Right atrium auricular region (tissue), 2 donors: ENCODE measurements at regions not wholly inside any gene's neighbourhood (a gene's known extent, or its start where the extent isn't known, plus 50 kb on each side); places are given as distances from the start of the nearest gene placed in this dataset.

Experiments
- DNase-seq: peaks from one replicate; pipeline ENCODE4 v3.0.0-alpha.2; 2019; ENCODE audit warnings: low spot score
- H3K27ac ChIP-seq, 2 donors: fragments of 200-600 bp; sonication (generic); 1 replicate in 1 of 2; 2 replicates in 1 of 2; pipeline ENCODE4 v1.5.1; 2016 to 2019
- H3K27me3 ChIP-seq, 2 donors: fragments of 200-600 bp; sonication (generic); one replicate each; pipeline versions ENCODE4 v1.5.1 to v1.6.0; 2017 to 2019
- H3K36me3 ChIP-seq: fragments of 200-600 bp; sonication (generic); one replicate; pipeline ENCODE4 v1.5.1; 2016
- H3K4me1 ChIP-seq, 2 donors: fragments of 200-600 bp; sonication (generic); one replicate each; pipeline versions ENCODE4 v1.5.1 to v1.6.0; 2017 to 2019
- H3K4me3 ChIP-seq, 2 donors: fragments of 200-600 bp; sonication (generic); 1 replicate in 1 of 2; 2 replicates in 1 of 2; pipeline ENCODE4 v1.5.1; 2017 to 2019; ENCODE audit warnings: mild to moderate bottlenecking in 1 of 2, moderate library complexity in 1 of 2
- H3K9me3 ChIP-seq, 2 donors: fragments of 200-600 bp; sonication (generic); one replicate each; pipeline ENCODE4 v1.5.1; 2019
- CTCF ChIP-seq, 2 donors: fragments of 200-600 bp; sonication (generic); IDR thresholded peaks; one replicate each; pipeline ENCODE4 v1.5.1; 2019; ENCODE audit warnings: antibody characterized with exemption in 2 of 2

- DNase-seq: no peak
- no peak for TF ChIP-seq CTCF (IDR thresholded peaks at IDR 0.05)
- Histone ChIP-seq H3K9me3 (no peaks in the 10 kb centered on the region), H3K4me3 (no peak overlapping the region), H3K27ac (peak overlapping the region in 1 of 2 donors; percentile 67), H3K27me3 (no peaks in the 10 kb centered on the region), H3K36me3 (no peaks in the 10 kb centered on the region), H3K4me1 (peaks cover 0 to 32% of the 10 kb centered on the region in 2 donors)
Measured at GRCh38 chr4:119728692-119729593, 100.3 kb upstream of the PDE5A start.

GRCh38 chr4:119728185-119728584 lies 99.6 kb upstream of the PDE5A start:
- Histone ChIP-seq H3K27me3 (no peaks in the 10 kb centered on the region), H3K4me1 (peaks cover 0 to 32% of the 10 kb centered on the region in 2 donors), H3K9me3 (no peaks in the 10 kb centered on the region), H3K4me3 (no peak overlapping the region), H3K36me3 (no peaks in the 10 kb centered on the region), H3K27ac (no peak overlapping the region)
- no peak for TF ChIP-seq CTCF (IDR thresholded peaks at IDR 0.05)
- DNase-seq: no peak

- H3K27ac ChIP-seq: peak overlapping the region; percentile 32 to 64
- H3K36me3 ChIP-seq: no peaks in the 10 kb centered on the region
- no peaks in the 10 kb centered on the region for H3K9me3 ChIP-seq
- no peak for DNase-seq
- H3K27me3 ChIP-seq: no peaks in the 10 kb centered on the region
- no peak overlapping the region for H3K4me3 ChIP-seq
- H3K4me1 ChIP-seq: peaks cover 0 to 27% of the 10 kb centered on the region in 2 donors
- TF ChIP-seq CTCF (IDR thresholded peaks at IDR 0.05): no peak
Measured at GRCh38 chr4:119726505-119726904, 97.9 kb upstream of the PDE5A start.

- Histone ChIP-seq H3K27me3 (no peaks in the 10 kb centered on the region), H3K9me3 (no peaks in the 10 kb centered on the region), H3K4me1 (peaks cover 0 to 20% of the 10 kb centered on the region in 2 donors), H3K36me3 (no peaks in the 10 kb centered on the region), H3K4me3 (no peak overlapping the region), H3K27ac (peak overlapping the region; percentile 32 to 64)
- TF ChIP-seq CTCF (IDR thresholded peaks at IDR 0.05): no peak
- DNase-seq: no peak
Measured at GRCh38 chr4:119725688-119726330, 97.2 kb upstream of the PDE5A start.

- peak overlapping the region in 1 of 2 donors; percentile 64 for H3K27ac ChIP-seq
- H3K27me3 ChIP-seq: no peaks in the 10 kb centered on the region
- H3K4me3 ChIP-seq: no peak overlapping the region
- peaks cover 0 to 2% of the 10 kb centered on the region in 2 donors for H3K9me3 ChIP-seq
- H3K36me3 ChIP-seq: no peaks in the 10 kb centered on the region
- peaks cover 0 to 12% of the 10 kb centered on the region in 2 donors for H3K4me1 ChIP-seq
- no peak for TF ChIP-seq CTCF (IDR thresholded peaks at IDR 0.05)
- DNase-seq: no peak
Measured at GRCh38 chr4:119725011-119725410, 96.4 kb upstream of the PDE5A start.
